HCT116 (cell line): ENCODE measurements at regions not wholly inside any gene's neighbourhood (a gene's known extent, or its start where the extent isn't known, plus 50 kb on each side); places are given as distances from the start of the nearest gene placed in this dataset.

Experiments
- ATAC-seq: fragments of 200-7000 bp; cut with Tn5 transposase; 2 replicates; pipeline ENCODE4 v1.9.1; 2020; ENCODE audit warnings: mild to moderate bottlenecking, moderate library complexity
- BruUV-seq: library from RNA; stranded (reverse); fragments of 400-500 nt; replicated peaks from 2 replicates; lab custom pipeline; 2021; lab: Mats Ljungman, UMichigan
- CTCF ChIA-PET: fragments of 300-600 bp; sonication (Branson Sonifier 250); formaldehyde crosslinking; loops from one replicate; lab custom pipeline; 2021; ENCODE audit warnings: antibody characterized with exemption; lab: Charles Lee
- POLR2A ChIA-PET: fragments of 300-600, 350-600 bp; sonication (Branson Sonifier 250); formaldehyde crosslinking; loops from one replicate; lab custom pipeline; 2021; ENCODE audit warnings: antibody characterized with exemption; lab: Charles Lee
- RAD21 ChIA-PET, 2 experiments: fragments of 300-600 bp; sonication (Branson Sonifier 250); formaldehyde crosslinking; loops; one replicate each; lab custom pipeline; 2023; ENCODE audit warnings: low total read pairs in 2 of 2; ENCODE audit not compliant: uncharacterized antibody in 2 of 2, unreplicated experiment in 2 of 2, low non-redundant PET in 1 of 2; lab: Charles Lee
- DNase-seq: peaks from one replicate; pipeline ENCODE4 v3.0.0-alpha.2; 2010; ENCODE audit warnings: low read depth, low spot score
- H2AFZ ChIP-seq: fragments of 200-600 bp; shearing (Covaris generic), sonication (generic); 2 replicates; pipeline ENCODE4 v1.6.1; 2017; ENCODE audit warnings: low read depth, mixed run types, mixed read lengths, antibody characterized with exemption, low read length; ENCODE audit not compliant: poor library complexity, severe bottlenecking
- H3K27ac ChIP-seq: 2 replicates; pipeline ENCODE4 v1.5.1; 2012; ENCODE audit warnings: low read depth, low read length
- H3K27me3 ChIP-seq: fragments of 200-600 bp; sonication (generic); 2 replicates; pipeline ENCODE4 v1.6.1; 2016; ENCODE audit warnings: mixed run types, low read length, mixed read lengths; ENCODE audit not compliant: insufficient read depth
- H3K36me3 ChIP-seq, 2 experiments: fragments of 200-500 bp in 1 of 2; fragments of 200-600 bp in 1 of 2; sonication (Bioruptor generic) in 1 of 2; sonication (generic) in 1 of 2; 2 replicates each; pipeline versions ENCODE4 v1.5.1 to v1.6.1; 2014 to 2016; ENCODE audit warnings: low read length in 2 of 2, inconsistent platforms in 1 of 2, mixed read lengths in 1 of 2, mixed run types in 1 of 2; ENCODE audit not compliant: insufficient read depth in 2 of 2, control insufficient read depth in 1 of 2
- H3K4me1 ChIP-seq, 2 experiments: fragments of 200-600 bp in 1 of 2; sonication (generic) in 1 of 2; 2 replicates each; pipeline versions ENCODE4 v1.5.1 to v1.6.1; 2012 to 2017; ENCODE audit warnings: low read length in 2 of 2, inconsistent platforms in 1 of 2, mild to moderate bottlenecking in 1 of 2, mixed read lengths in 1 of 2, mixed run types in 1 of 2, moderate library complexity in 1 of 2; ENCODE audit not compliant: insufficient read depth in 2 of 2, control insufficient read depth in 1 of 2
- H3K4me2 ChIP-seq: fragments of 200-600 bp; sonication (generic); 2 replicates; pipeline ENCODE4 v1.6.1; 2017; ENCODE audit warnings: mixed run types, low read length, mixed read lengths
- H3K4me3 ChIP-seq, 2 experiments: fragments of 200-600 bp in 1 of 2; sonication (generic) in 1 of 2; replicated peaks in 1 of 2; 2 replicates each; pipeline ENCODE4 v1.5.1; 2011 to 2016; ENCODE audit warnings: low read length in 2 of 2, control low read depth in 1 of 2, low read depth in 1 of 2, mild to moderate bottlenecking in 1 of 2, mixed read lengths in 1 of 2, mixed run types in 1 of 2
- H3K79me2 ChIP-seq: fragments of 200-600 bp; sonication (generic); 2 replicates; pipeline ENCODE4 v1.6.1; 2017; ENCODE audit warnings: mild to moderate bottlenecking, mixed run types, low read length, moderate library complexity, mixed read lengths; ENCODE audit not compliant: insufficient read depth
- H3K9ac ChIP-seq: fragments of 200-600 bp; sonication (generic); 2 replicates; pipeline ENCODE4 v1.6.1; 2016; ENCODE audit warnings: low read length, mixed read lengths
- H3K9me2 ChIP-seq: fragments of 200-600 bp; sonication (generic), shearing (Covaris generic); 2 replicates; pipeline ENCODE4 v1.6.1; 2017; ENCODE audit warnings: mixed run types, mild to moderate bottlenecking, moderate library complexity; ENCODE audit not compliant: insufficient read depth
- H3K9me3 ChIP-seq, 2 experiments: fragments of 200-500 bp in 1 of 2; fragments of 200-600 bp in 1 of 2; sonication (Bioruptor generic) in 1 of 2; sonication (generic) in 1 of 2; 2 replicates each; pipeline ENCODE4 v1.6.1; 2014 to 2017; ENCODE audit warnings: low read length in 2 of 2, mixed read lengths in 2 of 2, inconsistent platforms in 1 of 2, low read depth in 1 of 2, mild to moderate bottlenecking in 1 of 2, mixed run types in 1 of 2, moderate library complexity in 1 of 2; ENCODE audit not compliant: control insufficient read depth in 1 of 2, insufficient read depth in 1 of 2
- H4K20me1 ChIP-seq: fragments of 200-600 bp; sonication (generic), shearing (Covaris generic); 2 replicates; pipeline ENCODE4 v1.6.1; 2017; ENCODE audit warnings: mixed run types, mild to moderate bottlenecking, moderate library complexity; ENCODE audit not compliant: insufficient read depth
- CBX3 ChIP-seq: IDR thresholded peaks from 2 replicates; pipeline ENCODE4 v1.6.1; 2012; ENCODE audit warnings: low read depth
- CEBPB ChIP-seq: IDR thresholded peaks from 2 replicates; pipeline ENCODE4 v1.6.1; 2012; ENCODE audit warnings: low read depth
- ELF1 ChIP-seq: IDR thresholded peaks from 2 replicates; pipeline ENCODE4 v1.6.1; 2012; ENCODE audit warnings: low read depth, borderline replicate concordance
- EZH2 ChIP-seq: fragments of 200-600 bp; sonication (generic); IDR thresholded peaks from 2 replicates; pipeline ENCODE4 v1.6.1; 2017; ENCODE audit warnings: antibody characterized with exemption, mixed run types
- EZH2phosphoT487 ChIP-seq: fragments of 200-600 bp; IDR thresholded peaks from 2 replicates; pipeline ENCODE4 v1.6.1; 2018; ENCODE audit warnings: antibody characterized with exemption, borderline replicate concordance
- FOSL1 ChIP-seq: IDR thresholded peaks from 2 replicates; pipeline ENCODE4 v1.6.1; 2012; ENCODE audit warnings: low read depth
- POLR2A ChIP-seq: IDR thresholded peaks from 2 replicates; pipeline ENCODE4 v1.7.0; 2011; ENCODE audit warnings: borderline replicate concordance; ENCODE audit not compliant: insufficient read depth, insufficient read length; ENCODE audit errors: extremely low read depth
- POLR2AphosphoS5 ChIP-seq: IDR thresholded peaks from 2 replicates; pipeline ENCODE4 v1.6.1; 2011; ENCODE audit warnings: mild to moderate bottlenecking, low read depth, low read length, moderate library complexity
- RAD21 ChIP-seq: IDR thresholded peaks from 2 replicates; pipeline ENCODE4 v1.6.1; 2012; ENCODE audit warnings: low read depth, mild to moderate bottlenecking
- SIN3A ChIP-seq: IDR thresholded peaks from 2 replicates; pipeline ENCODE4 v1.6.1; 2012; ENCODE audit warnings: low read depth
- SP1 ChIP-seq: IDR thresholded peaks from 2 replicates; pipeline ENCODE4 v1.6.1; 2012; ENCODE audit warnings: low read depth
- SRF ChIP-seq: IDR thresholded peaks from 2 replicates; pipeline ENCODE4 v1.6.1; 2012; ENCODE audit warnings: low read depth
- TCF7L2 ChIP-seq: IDR thresholded peaks from 2 replicates; pipeline ENCODE4 v1.7.0; 2011; ENCODE audit warnings: borderline replicate concordance, inconsistent platforms; ENCODE audit not compliant: insufficient read depth, insufficient read length; ENCODE audit errors: extremely low read depth
- YY1 ChIP-seq: IDR thresholded peaks from 2 replicates; pipeline ENCODE4 v1.6.1; 2011; ENCODE audit warnings: low read length, low read depth, moderate library complexity, mild to moderate bottlenecking; ENCODE audit not compliant: insufficient replicate concordance; ENCODE audit errors: extremely low read depth
- ZFX ChIP-seq: fragments of 450-650 bp; IDR thresholded peaks from 2 replicates; pipeline ENCODE4 v1.6.1; 2017
- ZNF274 ChIP-seq: fragments of 200-500 bp; sonication (Bioruptor generic); IDR thresholded peaks from 2 replicates; pipeline ENCODE4 v1.6.1; 2014; ENCODE audit warnings: mild to moderate bottlenecking, low read depth, low read length, inconsistent platforms
- intact Hi-C: fragments of 100-400 bp; cut with micrococcal nuclease; formaldehyde crosslinking; loops from 2 replicates; pipeline ENCODE4 v1.10.0; 2022
- TF ChIP-seq, protein P1 (sequence below): IDR thresholded peaks from 2 replicates; pipeline ENCODE4 v1.6.1; 2012
- TF ChIP-seq, protein P2 (sequence below): IDR thresholded peaks from 2 replicates; pipeline ENCODE4 v1.6.1; 2011; ENCODE audit warnings: mild to moderate bottlenecking, low read length, moderate library complexity; ENCODE audit not compliant: insufficient replicate concordance; ENCODE audit errors: extremely low read depth
- TF ChIP-seq, protein P3 (sequence below), 3 experiments: fragments of 200-600 bp in 1 of 3; sonication (generic) in 1 of 3; IDR thresholded peaks in 2 of 3; conservative IDR thresholded peaks in 1 of 3; 2 replicates each; pipeline ENCODE4 v1.5.1; 2012 to 2017; ENCODE audit warnings: low read depth in 2 of 3, low read length in 2 of 3, antibody characterized with exemption in 1 of 3, borderline replicate concordance in 1 of 3, control low read depth in 1 of 3, mild to moderate bottlenecking in 1 of 3, mixed read lengths in 1 of 3, mixed run types in 1 of 3, moderate library complexity in 1 of 3; ENCODE audit not compliant: insufficient read depth in 1 of 3
- TF ChIP-seq, protein P4 (sequence below): IDR thresholded peaks from 2 replicates; pipeline ENCODE4 v1.6.1; 2012

DNA sequence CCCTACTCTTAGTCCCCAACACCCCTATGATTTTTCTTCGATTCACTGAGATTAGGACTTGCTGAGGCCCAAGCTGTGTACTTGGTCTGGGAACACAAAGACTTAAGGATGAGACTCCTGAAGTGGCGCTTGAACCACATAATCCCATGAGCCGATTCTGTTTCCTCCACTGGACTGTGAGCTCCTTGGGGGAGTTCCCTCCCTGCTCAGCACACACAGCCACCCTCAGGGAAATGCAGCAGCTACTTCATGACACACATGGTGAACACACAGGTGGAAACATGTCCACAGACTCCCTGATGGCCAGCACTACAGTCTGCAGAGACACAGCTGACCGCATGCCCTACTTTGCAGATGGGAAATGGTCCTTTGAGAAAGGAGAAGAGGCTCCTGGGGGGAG lies 101.1 kb downstream of the C5orf15 start (continued):
- TF ChIP-seq CBX3 = no peak
- TF ChIP-seq, protein P1, sequence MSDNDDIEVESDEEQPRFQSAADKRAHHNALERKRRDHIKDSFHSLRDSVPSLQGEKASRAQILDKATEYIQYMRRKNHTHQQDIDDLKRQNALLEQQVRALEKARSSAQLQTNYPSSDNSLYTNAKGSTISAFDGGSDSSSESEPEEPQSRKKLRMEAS = no peak

DNA sequence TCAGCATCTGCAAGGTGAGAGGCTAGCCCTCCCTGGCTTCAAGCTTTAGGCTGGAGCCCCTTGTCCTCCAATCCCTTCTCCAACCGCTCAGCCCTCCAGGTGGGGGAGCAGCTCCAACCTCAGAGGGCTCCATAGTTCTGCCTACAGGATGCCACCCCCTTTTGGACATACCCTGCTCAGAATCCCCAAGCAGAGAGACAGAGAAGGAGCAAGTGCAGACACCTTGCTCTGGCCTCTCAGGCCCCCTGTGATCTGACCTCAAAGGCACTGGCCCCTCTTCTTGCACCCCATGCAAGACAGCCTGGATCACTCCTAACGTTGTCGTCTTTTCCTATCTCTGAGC lies 101.6 kb downstream of the C5orf15 start:
- DNase-seq (no peak), ATAC-seq (no peak)
- H3K27ac ChIP-seq = no peak overlapping the region
- no peaks in the 10 kb centered on the region for H3K9me3 ChIP-seq
- H2AFZ ChIP-seq = no peak overlapping the region
- no peak overlapping the region for H3K9ac ChIP-seq
- H3K27me3 ChIP-seq = no peaks in the 10 kb centered on the region
- intact Hi-C loops = loop anchor here (5.0 kb wide), 1 partner anchor 755 kb away; no protein-coding TSS in a partner anchor
- RAD21 ChIA-PET = no interaction called here
- TF ChIP-seq, protein P2, sequence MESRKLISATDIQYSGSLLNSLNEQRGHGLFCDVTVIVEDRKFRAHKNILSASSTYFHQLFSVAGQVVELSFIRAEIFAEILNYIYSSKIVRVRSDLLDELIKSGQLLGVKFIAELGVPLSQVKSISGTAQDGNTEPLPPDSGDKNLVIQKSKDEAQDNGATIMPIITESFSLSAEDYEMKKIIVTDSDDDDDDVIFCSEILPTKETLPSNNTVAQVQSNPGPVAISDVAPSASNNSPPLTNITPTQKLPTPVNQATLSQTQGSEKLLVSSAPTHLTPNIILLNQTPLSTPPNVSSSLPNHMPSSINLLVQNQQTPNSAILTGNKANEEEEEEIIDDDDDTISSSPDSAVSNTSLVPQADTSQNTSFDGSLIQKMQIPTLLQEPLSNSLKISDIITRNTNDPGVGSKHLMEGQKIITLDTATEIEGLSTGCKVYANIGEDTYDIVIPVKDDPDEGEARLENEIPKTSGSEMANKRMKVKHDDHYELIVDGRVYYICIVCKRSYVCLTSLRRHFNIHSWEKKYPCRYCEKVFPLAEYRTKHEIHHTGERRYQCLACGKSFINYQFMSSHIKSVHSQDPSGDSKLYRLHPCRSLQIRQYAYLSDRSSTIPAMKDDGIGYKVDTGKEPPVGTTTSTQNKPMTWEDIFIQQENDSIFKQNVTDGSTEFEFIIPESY = no peak
- TF ChIP-seq SP1 (no peak), POLR2A (no peak), FOSL1 (no peak), CEBPB (no peak), YY1 (no peak), ELF1 (no peak), TCF7L2 (no peak), RAD21 (no peak), EZH2phosphoT487 (no peak), POLR2AphosphoS5 (no peak), ZFX (no peak), SRF (no peak), EZH2 (no peak), SIN3A (no peak), ZNF274 (no peak)
- TF ChIP-seq, protein P3, sequence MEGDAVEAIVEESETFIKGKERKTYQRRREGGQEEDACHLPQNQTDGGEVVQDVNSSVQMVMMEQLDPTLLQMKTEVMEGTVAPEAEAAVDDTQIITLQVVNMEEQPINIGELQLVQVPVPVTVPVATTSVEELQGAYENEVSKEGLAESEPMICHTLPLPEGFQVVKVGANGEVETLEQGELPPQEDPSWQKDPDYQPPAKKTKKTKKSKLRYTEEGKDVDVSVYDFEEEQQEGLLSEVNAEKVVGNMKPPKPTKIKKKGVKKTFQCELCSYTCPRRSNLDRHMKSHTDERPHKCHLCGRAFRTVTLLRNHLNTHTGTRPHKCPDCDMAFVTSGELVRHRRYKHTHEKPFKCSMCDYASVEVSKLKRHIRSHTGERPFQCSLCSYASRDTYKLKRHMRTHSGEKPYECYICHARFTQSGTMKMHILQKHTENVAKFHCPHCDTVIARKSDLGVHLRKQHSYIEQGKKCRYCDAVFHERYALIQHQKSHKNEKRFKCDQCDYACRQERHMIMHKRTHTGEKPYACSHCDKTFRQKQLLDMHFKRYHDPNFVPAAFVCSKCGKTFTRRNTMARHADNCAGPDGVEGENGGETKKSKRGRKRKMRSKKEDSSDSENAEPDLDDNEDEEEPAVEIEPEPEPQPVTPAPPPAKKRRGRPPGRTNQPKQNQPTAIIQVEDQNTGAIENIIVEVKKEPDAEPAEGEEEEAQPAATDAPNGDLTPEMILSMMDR (IDR thresholded peaks at IDR 0.05 in 2 of 3, conservative IDR thresholded peaks at IDR 0.05 in 1 of 3; ENCODE audit: borderline replicate concordance in 1 of 3, insufficient read depth in 1 of 3, low read depth in 2 of 3, low read length in 2 of 3) = no peak
- TF ChIP-seq, protein P4, sequence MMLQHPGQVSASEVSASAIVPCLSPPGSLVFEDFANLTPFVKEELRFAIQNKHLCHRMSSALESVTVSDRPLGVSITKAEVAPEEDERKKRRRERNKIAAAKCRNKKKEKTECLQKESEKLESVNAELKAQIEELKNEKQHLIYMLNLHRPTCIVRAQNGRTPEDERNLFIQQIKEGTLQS = no peak
- TF ChIP-seq, protein P1 = no peak
- POLR2A ChIA-PET = no interaction called here
- H3K36me3 ChIP-seq = no peaks in the 10 kb centered on the region
- H3K4me2 ChIP-seq = no peak overlapping the region
- no TSS peak for BruUV-seq
- H3K4me3 ChIP-seq = no peak overlapping the region
- CTCF ChIA-PET = no interaction called here
- no peaks in the 10 kb centered on the region for H4K20me1 ChIP-seq
- H3K9me2 ChIP-seq = no peaks in the 10 kb centered on the region
- H3K79me2 ChIP-seq = no peaks in the 10 kb centered on the region
- H3K4me1 ChIP-seq = peaks cover 0 to 5% of the 10 kb centered on the region in 2 experiments; a peak in 1 of 4 replicates
